Astrocyte of the cerebellum (primary cell): ENCODE measurements at regions not wholly inside any gene's neighbourhood (a gene's known extent, or its start where the extent isn't known, plus 50 kb on each side); places are given as distances from the start of the nearest gene placed in this dataset.
"Not testable (repeated sequence)": the region's sequence is repeated elsewhere in the genome, so short reads cannot be mapped to it uniquely, and the experiment has no call there.

Experiments
- DNase-seq: peaks from one replicate; pipeline ENCODE4 v3.0.0-alpha.2; 2011; ENCODE audit warnings: low read depth
- H3K4me3 ChIP-seq: 2 replicates; pipeline ENCODE4 v1.5.1; 2011; ENCODE audit warnings: mild to moderate bottlenecking, low read depth, low read length, moderate library complexity
- in situ Hi-C: cut with HindIII; loops from 2 replicates; pipeline ENCODE4 v1.10.0; 2017; ENCODE audit warnings: low sequenced_read_pairs
- TF ChIP-seq, protein P1 (sequence below): IDR thresholded peaks from 2 replicates; pipeline ENCODE4 v1.5.1; 2012; ENCODE audit warnings: low read length, low read depth, moderate library complexity, mild to moderate bottlenecking; ENCODE audit errors: missing control alignments

DNA sequence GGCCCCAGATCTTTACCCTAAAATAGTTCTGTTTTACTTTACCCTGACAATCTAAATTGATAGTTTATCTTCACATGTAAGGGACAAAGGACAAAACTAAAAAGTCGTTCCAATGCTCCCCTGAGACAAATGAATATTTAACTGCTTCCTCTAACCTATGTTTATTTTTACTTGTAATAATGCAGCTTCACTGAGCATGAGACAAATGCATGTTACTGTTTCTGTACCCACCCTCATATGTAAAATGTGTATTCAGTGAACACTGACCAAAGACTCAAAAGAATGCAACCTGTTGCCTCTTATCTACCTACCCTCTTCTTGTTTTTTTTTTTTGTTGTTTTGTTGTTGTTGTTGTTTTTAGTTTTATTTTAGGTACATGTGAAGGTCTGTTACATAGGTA lies 1570.9 kb upstream of the SLC39A10 start:
- DNase-seq = no peak
- TF ChIP-seq, protein P1, sequence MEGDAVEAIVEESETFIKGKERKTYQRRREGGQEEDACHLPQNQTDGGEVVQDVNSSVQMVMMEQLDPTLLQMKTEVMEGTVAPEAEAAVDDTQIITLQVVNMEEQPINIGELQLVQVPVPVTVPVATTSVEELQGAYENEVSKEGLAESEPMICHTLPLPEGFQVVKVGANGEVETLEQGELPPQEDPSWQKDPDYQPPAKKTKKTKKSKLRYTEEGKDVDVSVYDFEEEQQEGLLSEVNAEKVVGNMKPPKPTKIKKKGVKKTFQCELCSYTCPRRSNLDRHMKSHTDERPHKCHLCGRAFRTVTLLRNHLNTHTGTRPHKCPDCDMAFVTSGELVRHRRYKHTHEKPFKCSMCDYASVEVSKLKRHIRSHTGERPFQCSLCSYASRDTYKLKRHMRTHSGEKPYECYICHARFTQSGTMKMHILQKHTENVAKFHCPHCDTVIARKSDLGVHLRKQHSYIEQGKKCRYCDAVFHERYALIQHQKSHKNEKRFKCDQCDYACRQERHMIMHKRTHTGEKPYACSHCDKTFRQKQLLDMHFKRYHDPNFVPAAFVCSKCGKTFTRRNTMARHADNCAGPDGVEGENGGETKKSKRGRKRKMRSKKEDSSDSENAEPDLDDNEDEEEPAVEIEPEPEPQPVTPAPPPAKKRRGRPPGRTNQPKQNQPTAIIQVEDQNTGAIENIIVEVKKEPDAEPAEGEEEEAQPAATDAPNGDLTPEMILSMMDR = no peak
- no peak overlapping the region for H3K4me3 ChIP-seq
- in situ Hi-C loops = no loop called here

DNA sequence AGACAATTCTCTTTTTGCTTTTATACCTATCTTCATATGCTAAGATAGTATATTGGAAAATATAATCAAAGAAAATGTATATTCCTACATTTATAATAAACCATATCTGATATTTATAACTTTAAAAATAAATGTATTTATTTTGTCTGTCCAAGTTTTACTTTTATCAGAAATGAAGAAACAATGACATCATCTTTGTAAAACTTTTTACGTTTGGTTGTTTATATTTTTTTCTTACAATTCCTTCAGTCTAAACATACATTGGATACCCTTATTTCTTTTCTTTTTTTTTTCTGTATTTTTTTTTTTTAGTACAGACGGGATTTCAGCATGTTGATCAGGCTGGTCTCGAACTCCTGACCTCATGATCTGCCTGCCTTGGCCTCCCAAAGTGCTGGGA lies 1577.0 kb upstream of the SLC39A10 start:
- no peak for DNase-seq
- TF ChIP-seq, protein P1 = no peak
- in situ Hi-C loops = no loop called here
- H3K4me3 ChIP-seq = no peak overlapping the region

DNA sequence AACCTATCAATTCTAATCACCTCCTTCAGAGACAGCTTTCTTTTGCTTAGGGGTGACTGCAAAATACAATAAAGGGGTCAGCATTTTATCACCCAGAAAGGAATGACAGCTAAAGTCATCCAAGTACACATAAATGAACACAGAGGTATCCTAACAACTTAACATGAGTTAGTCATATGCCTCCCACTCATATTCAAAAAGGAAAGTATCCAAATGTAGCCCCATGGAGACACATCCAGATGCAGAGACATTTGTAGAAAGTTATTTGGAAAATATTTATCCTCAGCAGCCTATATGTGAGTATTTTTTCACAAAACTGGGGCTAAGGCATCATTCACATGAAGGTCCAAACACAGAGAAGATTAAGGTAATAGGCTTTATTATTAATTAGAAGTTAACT lies 1579.7 kb upstream of the SLC39A10 start:
- TF ChIP-seq, protein P1 = no peak
- no peak for DNase-seq
- no peak overlapping the region for H3K4me3 ChIP-seq
- in situ Hi-C loops = no loop called here

DNA sequence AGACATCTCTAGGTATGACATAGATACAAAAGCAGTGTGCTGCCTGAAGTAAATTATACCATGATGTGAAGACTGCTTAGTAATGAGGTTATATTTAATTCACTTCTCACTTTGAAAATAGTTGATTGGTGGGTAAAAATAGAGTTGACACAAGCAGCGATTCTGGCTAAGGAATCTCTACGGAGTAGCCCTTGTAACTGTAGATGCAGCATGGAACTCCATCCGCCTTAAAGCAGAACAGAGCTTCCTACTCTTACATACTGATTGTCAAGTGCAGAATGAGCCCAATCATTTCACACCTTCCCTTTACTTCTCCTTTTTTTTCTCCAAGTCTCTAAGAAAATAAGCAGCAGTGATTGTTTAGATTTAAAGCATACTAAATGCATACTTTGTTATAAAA lies 1594.6 kb upstream of the SLC39A10 start:
- H3K4me3 ChIP-seq = no peak overlapping the region
- in situ Hi-C loops = no loop called here
- TF ChIP-seq, protein P1 = no peak
- DNase-seq = no peak

DNA sequence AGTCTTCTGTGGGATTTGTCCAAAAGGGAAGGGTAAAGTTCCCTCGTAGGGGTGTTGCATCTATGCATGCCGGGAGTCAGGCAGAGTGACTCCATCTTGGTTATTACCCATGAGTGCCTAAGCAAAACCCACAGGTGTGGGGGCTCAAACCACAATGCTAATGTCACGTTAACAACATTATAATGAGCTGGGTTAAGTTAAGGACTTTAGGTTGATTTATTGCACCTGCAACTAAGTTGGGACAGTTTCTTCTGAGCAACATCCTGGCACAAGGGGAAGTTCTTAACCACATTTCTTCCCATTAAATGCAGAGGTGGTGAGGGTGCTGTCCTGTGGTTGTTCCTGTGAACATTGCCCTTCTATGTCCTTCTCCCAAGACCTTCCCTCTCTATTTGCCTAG lies 1596.8 kb upstream of the SLC39A10 start:
- no peak overlapping the region for H3K4me3 ChIP-seq
- DNase-seq = no peak
- in situ Hi-C loops = no loop called here
- TF ChIP-seq, protein P1 = no peak

DNA sequence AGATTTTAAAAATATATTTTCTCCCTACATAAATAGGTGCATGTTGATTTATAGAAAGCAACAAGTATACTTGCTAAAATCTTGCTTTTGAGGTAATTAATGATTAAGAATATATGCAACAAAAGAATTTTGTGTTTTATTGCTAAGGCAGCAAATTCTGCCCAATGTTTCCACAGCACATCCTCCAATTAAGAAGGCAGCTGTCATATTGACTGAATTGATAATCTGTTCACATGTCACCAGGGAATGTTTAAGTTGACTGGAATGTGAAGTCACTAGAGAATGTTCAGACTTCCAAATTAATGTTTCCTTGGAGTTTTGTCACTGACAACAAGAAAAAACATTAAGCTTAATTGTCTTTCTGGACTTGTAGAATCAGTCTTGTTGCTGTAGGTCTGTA lies 1602.7 kb upstream of the SLC39A10 start:
- no peak for DNase-seq
- in situ Hi-C loops = no loop called here
- TF ChIP-seq, protein P1 = no peak
- H3K4me3 ChIP-seq = no peak overlapping the region

DNA sequence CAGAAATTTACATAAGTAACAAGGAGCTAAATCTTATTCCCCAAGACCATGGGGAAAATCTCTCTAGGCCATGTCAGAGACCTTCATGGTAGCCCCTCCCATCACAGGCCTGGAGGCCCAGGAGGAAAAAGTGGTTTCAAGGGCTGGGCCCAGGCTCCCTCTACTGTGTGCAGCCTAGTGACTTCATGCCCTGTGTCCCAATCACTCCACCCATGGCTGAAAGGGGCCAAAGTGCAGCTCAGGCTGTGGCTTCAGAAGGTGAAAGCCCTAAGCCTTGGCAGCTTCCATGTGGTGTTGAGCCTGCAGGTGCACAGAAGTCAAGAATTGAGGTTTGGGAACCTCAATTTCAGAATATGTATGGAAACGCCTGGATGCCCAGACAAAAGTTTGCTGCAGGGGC lies 1612.7 kb upstream of the SLC39A10 start:
- no peak for DNase-seq
- H3K4me3 ChIP-seq = no peak overlapping the region
- in situ Hi-C loops = no loop called here
- TF ChIP-seq, protein P1 = no peak

DNA sequence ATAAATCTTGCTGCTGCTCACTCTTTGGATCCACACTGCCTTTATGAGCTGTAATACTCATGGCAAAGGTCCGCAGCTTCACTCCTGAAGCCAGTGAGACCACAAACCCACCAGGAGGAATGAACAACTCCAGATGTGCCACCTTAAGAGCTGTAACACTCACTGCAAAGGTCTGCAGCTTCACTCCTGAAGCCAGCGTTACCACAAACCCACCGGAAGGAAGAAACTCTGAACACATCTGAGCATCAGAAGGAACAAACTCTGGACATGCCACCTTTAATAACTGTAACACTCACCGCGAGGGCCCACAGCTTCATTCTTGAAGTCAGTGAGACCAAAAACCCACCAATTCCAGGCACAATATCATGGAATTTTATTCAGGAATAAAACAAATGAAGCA lies 1635.9 kb upstream of the SLC39A10 start:
- DNase-seq, H3K4me3 ChIP-seq, in situ Hi-C loops: not testable (repeated sequence)
